Neural cell (in vitro differentiated cells): ENCODE measurements at regions not wholly inside any gene's neighbourhood (a gene's known extent, or its start where the extent isn't known, plus 50 kb on each side); places are given as distances from the start of the nearest gene placed in this dataset.

Experiments used
- MXI1 ChIP-seq: fragments of 450-650 bp; conservative IDR thresholded peaks from 2 replicates; pipeline ENCODE4 v1.6.1; 2014; ENCODE audit warnings: antibody characterized with exemption, mild to moderate bottlenecking; ENCODE audit not compliant: poor library complexity, severe bottlenecking
- RAD21 ChIP-seq: fragments of 450-650 bp; conservative IDR thresholded peaks from 2 replicates; pipeline ENCODE4 v1.6.1; 2014; ENCODE audit warnings: antibody characterized with exemption, mild to moderate bottlenecking, moderate library complexity
- TF ChIP-seq, protein P1 (sequence below): fragments of 450-650 bp; IDR thresholded peaks from 2 replicates; pipeline ENCODE4 v1.5.1; 2014; ENCODE audit warnings: antibody characterized with exemption, mild to moderate bottlenecking, moderate library complexity; ENCODE audit not compliant: poor library complexity, severe bottlenecking
- TF ChIP-seq, protein P2 (sequence below): IDR thresholded peaks from 2 replicates; pipeline ENCODE4 v1.6.1; 2012; ENCODE audit warnings: borderline replicate concordance

DNA sequence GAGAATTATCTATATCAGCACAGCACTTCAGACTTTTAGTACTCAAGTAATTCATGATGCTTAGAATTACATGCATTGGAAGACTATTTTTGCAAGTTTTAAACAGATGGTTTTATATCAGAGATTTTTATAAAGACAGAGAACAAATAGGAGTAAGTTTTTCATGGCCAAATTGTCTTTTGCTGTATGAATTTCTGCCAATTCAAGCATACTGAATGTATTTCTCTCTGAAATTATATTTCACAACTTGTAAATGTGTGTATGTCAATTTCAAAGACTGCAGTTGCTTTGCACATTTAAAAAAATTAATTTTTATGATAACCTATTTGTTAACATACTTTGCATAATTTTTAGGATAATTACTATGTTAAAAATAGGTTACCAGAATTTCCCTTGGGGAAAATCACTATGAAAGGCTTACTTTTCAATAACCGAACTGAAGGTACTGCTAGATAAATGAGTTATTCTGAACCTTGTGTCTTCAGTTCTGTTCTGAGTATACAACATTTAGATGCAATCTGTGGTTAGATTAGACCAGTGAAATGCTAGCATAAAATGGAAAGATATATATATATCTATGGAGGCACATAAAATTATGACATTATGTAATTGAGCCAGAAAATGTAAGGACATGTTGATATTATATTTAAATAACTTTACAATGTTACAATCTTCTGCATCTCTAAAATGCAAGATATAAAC is 1344.2 kb upstream of the PABPC4L start:
- TF ChIP-seq, protein P1, sequence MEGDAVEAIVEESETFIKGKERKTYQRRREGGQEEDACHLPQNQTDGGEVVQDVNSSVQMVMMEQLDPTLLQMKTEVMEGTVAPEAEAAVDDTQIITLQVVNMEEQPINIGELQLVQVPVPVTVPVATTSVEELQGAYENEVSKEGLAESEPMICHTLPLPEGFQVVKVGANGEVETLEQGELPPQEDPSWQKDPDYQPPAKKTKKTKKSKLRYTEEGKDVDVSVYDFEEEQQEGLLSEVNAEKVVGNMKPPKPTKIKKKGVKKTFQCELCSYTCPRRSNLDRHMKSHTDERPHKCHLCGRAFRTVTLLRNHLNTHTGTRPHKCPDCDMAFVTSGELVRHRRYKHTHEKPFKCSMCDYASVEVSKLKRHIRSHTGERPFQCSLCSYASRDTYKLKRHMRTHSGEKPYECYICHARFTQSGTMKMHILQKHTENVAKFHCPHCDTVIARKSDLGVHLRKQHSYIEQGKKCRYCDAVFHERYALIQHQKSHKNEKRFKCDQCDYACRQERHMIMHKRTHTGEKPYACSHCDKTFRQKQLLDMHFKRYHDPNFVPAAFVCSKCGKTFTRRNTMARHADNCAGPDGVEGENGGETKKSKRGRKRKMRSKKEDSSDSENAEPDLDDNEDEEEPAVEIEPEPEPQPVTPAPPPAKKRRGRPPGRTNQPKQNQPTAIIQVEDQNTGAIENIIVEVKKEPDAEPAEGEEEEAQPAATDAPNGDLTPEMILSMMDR, result no peak
- TF ChIP-seq MXI1 (no peak), RAD21 (no peak)
- TF ChIP-seq, protein P2, sequence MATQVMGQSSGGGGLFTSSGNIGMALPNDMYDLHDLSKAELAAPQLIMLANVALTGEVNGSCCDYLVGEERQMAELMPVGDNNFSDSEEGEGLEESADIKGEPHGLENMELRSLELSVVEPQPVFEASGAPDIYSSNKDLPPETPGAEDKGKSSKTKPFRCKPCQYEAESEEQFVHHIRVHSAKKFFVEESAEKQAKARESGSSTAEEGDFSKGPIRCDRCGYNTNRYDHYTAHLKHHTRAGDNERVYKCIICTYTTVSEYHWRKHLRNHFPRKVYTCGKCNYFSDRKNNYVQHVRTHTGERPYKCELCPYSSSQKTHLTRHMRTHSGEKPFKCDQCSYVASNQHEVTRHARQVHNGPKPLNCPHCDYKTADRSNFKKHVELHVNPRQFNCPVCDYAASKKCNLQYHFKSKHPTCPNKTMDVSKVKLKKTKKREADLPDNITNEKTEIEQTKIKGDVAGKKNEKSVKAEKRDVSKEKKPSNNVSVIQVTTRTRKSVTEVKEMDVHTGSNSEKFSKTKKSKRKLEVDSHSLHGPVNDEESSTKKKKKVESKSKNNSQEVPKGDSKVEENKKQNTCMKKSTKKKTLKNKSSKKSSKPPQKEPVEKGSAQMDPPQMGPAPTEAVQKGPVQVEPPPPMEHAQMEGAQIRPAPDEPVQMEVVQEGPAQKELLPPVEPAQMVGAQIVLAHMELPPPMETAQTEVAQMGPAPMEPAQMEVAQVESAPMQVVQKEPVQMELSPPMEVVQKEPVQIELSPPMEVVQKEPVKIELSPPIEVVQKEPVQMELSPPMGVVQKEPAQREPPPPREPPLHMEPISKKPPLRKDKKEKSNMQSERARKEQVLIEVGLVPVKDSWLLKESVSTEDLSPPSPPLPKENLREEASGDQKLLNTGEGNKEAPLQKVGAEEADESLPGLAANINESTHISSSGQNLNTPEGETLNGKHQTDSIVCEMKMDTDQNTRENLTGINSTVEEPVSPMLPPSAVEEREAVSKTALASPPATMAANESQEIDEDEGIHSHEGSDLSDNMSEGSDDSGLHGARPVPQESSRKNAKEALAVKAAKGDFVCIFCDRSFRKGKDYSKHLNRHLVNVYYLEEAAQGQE, result no peak
